ENCODE measurements at regions not wholly inside any gene's neighbourhood (a gene's known extent, or its start where the extent isn't known, plus 50 kb on each side); places are given as distances from the start of the nearest gene placed in this dataset.

GRCh38 chr2:172200495-172201085, 97.9 kb upstream of the DLX2 start:
- H3K36me3 Mint-ChIP-seq (ENCODE audit: low read depth) = no peaks in the 10 kb centered on the region
- TF ChIP-seq CTCF (IDR thresholded peaks at IDR 0.05) = peak; percentile 70
- H3K4me1 Mint-ChIP-seq (ENCODE audit: low read depth) = no peaks in the 10 kb centered on the region
- no peaks in the 10 kb centered on the region for H3K27me3 Mint-ChIP-seq (ENCODE audit: low read depth)
- no peak overlapping the region for H3K27ac Mint-ChIP-seq (ENCODE audit: unreplicated experiment)
- H3K4me3 Mint-ChIP-seq (ENCODE audit: unreplicated experiment) = no peak overlapping the region
- no peak for DNase-seq (ENCODE audit: low spot score)
- peaks cover 8% of the 10 kb centered on the region for H3K9me3 Mint-ChIP-seq (ENCODE audit: low read depth)

GRCh38 chr2:172204309-172204708, 101.6 kb upstream of the DLX2 start:
- peaks cover 5% of the 10 kb centered on the region for H3K9me3 Mint-ChIP-seq (ENCODE audit: low read depth)
- H3K4me3 Mint-ChIP-seq (ENCODE audit: unreplicated experiment) = no peak overlapping the region
- H3K36me3 Mint-ChIP-seq (ENCODE audit: low read depth) = no peaks in the 10 kb centered on the region
- DNase-seq (ENCODE audit: low spot score) = no peak
- no peak overlapping the region for H3K27ac Mint-ChIP-seq (ENCODE audit: unreplicated experiment)
- H3K27me3 Mint-ChIP-seq (ENCODE audit: low read depth) = no peaks in the 10 kb centered on the region
- no peak for TF ChIP-seq CTCF (IDR thresholded peaks at IDR 0.05)
- peaks cover 8% of the 10 kb centered on the region for H3K4me1 Mint-ChIP-seq (ENCODE audit: low read depth)

- DNase-seq (ENCODE audit: low spot score) = no peak
- Mint-ChIP-seq H3K4me1 (ENCODE audit: low read depth) (peaks cover 10% of the 10 kb centered on the region), H3K4me3 (ENCODE audit: unreplicated experiment) (no peak overlapping the region), H3K36me3 (ENCODE audit: low read depth) (no peaks in the 10 kb centered on the region), H3K9me3 (ENCODE audit: low read depth) (peaks cover 5% of the 10 kb centered on the region), H3K27me3 (ENCODE audit: low read depth) (no peaks in the 10 kb centered on the region), H3K27ac (ENCODE audit: unreplicated experiment) (no peak overlapping the region)
- no peak for TF ChIP-seq CTCF (IDR thresholded peaks at IDR 0.05)
Measured at GRCh38 chr2:172204762-172205161, 102.1 kb upstream of the DLX2 start.

- H3K27ac Mint-ChIP-seq (ENCODE audit: unreplicated experiment) = no peak overlapping the region
- H3K4me3 Mint-ChIP-seq (ENCODE audit: unreplicated experiment) = no peak overlapping the region
- H3K9me3 Mint-ChIP-seq (ENCODE audit: low read depth) = no peaks in the 10 kb centered on the region
- no peak for DNase-seq (ENCODE audit: low spot score)
- TF ChIP-seq CTCF (IDR thresholded peaks at IDR 0.05) = no peak
- no peaks in the 10 kb centered on the region for H3K36me3 Mint-ChIP-seq (ENCODE audit: low read depth)
- H3K27me3 Mint-ChIP-seq (ENCODE audit: low read depth) = no peaks in the 10 kb centered on the region
- H3K4me1 Mint-ChIP-seq (ENCODE audit: low read depth) = peaks cover 10% of the 10 kb centered on the region
Measured at GRCh38 chr2:172205292-172205691, 102.6 kb upstream of the DLX2 start.

- DNase-seq (ENCODE audit: low spot score) = no peak
- no peak for TF ChIP-seq CTCF (IDR thresholded peaks at IDR 0.05)
- H3K4me3 Mint-ChIP-seq (ENCODE audit: unreplicated experiment) = no peak overlapping the region
- no peaks in the 10 kb centered on the region for H3K9me3 Mint-ChIP-seq (ENCODE audit: low read depth)
- H3K4me1 Mint-ChIP-seq (ENCODE audit: low read depth) = peaks cover 10% of the 10 kb centered on the region
- H3K27ac Mint-ChIP-seq (ENCODE audit: unreplicated experiment) = no peak overlapping the region
- no peaks in the 10 kb centered on the region for H3K36me3 Mint-ChIP-seq (ENCODE audit: low read depth)
- no peaks in the 10 kb centered on the region for H3K27me3 Mint-ChIP-seq (ENCODE audit: low read depth)
Measured at GRCh38 chr2:172207911-172208310, 105.2 kb upstream of the DLX2 start.

Data from chondrocyte (in vitro differentiated cells).